ENCODE measurements at regions not wholly inside any gene's neighbourhood (a gene's known extent, or its start where the extent isn't known, plus 50 kb on each side); places are given as distances from the start of the nearest gene placed in this dataset.

DNA sequence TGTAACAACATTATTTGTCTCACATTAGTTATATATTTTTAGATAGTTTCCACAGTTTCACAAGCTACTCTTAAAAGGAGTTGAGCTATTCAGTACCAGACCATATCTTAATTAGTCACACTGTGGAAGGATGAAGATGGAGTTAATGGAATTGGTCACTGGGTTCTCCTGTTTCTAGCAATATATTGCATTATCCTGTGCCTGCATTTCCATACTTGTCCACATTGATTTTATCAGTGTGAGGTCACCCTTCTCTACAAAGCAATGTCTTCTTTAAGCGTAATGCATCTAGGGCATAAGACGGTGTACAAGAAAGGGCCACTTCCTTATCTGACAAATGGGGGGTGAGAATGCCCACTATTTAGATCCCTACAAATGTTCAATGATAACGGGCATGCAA lies 216.8 kb upstream of the TANK start:
- POLR2A ChIA-PET, result no interaction called here
- peaks cover 35% of the 10 kb centered on the region for H3K4me1 Mint-ChIP-seq
- TF ChIP-seq RELA (CRISPR knock-in tag; IDR thresholded peaks at IDR 0.05; ENCODE audit: borderline replicate concordance) (no peak), FOXJ3 (CRISPR knock-in tag; IDR thresholded peaks at IDR 0.05; ENCODE audit: borderline replicate concordance) (no peak), ATF1 (CRISPR knock-in tag; IDR thresholded peaks at IDR 0.05) (no peak), GTF2I (CRISPR knock-in tag; conservative IDR thresholded peaks at IDR 0.05) (no peak), ZNF121 (CRISPR knock-in tag; IDR thresholded peaks at IDR 0.05) (no peak), PRRX2 (CRISPR knock-in tag; IDR thresholded peaks at IDR 0.05) (no peak), RORB (CRISPR knock-in tag; IDR thresholded peaks at IDR 0.05) (no peak)
- TF ChIP-seq, protein P1, sequence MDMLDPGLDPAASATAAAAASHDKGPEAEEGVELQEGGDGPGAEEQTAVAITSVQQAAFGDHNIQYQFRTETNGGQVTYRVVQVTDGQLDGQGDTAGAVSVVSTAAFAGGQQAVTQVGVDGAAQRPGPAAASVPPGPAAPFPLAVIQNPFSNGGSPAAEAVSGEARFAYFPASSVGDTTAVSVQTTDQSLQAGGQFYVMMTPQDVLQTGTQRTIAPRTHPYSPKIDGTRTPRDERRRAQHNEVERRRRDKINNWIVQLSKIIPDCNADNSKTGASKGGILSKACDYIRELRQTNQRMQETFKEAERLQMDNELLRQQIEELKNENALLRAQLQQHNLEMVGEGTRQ (CRISPR knock-in tag; IDR thresholded peaks at IDR 0.05), result no peak
- TF ChIP-seq, protein P2, sequence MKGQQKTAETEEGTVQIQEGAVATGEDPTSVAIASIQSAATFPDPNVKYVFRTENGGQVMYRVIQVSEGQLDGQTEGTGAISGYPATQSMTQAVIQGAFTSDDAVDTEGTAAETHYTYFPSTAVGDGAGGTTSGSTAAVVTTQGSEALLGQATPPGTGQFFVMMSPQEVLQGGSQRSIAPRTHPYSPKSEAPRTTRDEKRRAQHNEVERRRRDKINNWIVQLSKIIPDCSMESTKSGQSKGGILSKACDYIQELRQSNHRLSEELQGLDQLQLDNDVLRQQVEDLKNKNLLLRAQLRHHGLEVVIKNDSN (CRISPR knock-in tag; IDR thresholded peaks at IDR 0.05), result no peak
- TF ChIP-seq, protein P3, sequence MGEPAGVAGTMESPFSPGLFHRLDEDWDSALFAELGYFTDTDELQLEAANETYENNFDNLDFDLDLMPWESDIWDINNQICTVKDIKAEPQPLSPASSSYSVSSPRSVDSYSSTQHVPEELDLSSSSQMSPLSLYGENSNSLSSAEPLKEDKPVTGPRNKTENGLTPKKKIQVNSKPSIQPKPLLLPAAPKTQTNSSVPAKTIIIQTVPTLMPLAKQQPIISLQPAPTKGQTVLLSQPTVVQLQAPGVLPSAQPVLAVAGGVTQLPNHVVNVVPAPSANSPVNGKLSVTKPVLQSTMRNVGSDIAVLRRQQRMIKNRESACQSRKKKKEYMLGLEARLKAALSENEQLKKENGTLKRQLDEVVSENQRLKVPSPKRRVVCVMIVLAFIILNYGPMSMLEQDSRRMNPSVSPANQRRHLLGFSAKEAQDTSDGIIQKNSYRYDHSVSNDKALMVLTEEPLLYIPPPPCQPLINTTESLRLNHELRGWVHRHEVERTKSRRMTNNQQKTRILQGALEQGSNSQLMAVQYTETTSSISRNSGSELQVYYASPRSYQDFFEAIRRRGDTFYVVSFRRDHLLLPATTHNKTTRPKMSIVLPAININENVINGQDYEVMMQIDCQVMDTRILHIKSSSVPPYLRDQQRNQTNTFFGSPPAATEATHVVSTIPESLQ (CRISPR knock-in tag; IDR thresholded peaks at IDR 0.05), result no peak
- H3K9me3 Mint-ChIP-seq, result peaks cover 10% of the 10 kb centered on the region; the same call in 1 of the 2 replicates
- no peaks in the 10 kb centered on the region for H3K36me3 Mint-ChIP-seq
- CTCF ChIA-PET, result interaction anchor here (1.1 kb wide), 1 partner anchor 51 kb away, joined by 4 read pairs; no protein-coding TSS in a partner anchor
- 0 out of 2 replicates have a peak, but pooled peaks cover 2% of the 10 kb centered on the region for H3K27me3 Mint-ChIP-seq (ENCODE audit: low read depth)
- no peak for DNase-seq (ENCODE audit: low spot score)
- H3K27ac Mint-ChIP-seq, result no peak overlapping the region
- no peak overlapping the region for H3K4me3 Mint-ChIP-seq
- no peak for ATAC-seq

DNA sequence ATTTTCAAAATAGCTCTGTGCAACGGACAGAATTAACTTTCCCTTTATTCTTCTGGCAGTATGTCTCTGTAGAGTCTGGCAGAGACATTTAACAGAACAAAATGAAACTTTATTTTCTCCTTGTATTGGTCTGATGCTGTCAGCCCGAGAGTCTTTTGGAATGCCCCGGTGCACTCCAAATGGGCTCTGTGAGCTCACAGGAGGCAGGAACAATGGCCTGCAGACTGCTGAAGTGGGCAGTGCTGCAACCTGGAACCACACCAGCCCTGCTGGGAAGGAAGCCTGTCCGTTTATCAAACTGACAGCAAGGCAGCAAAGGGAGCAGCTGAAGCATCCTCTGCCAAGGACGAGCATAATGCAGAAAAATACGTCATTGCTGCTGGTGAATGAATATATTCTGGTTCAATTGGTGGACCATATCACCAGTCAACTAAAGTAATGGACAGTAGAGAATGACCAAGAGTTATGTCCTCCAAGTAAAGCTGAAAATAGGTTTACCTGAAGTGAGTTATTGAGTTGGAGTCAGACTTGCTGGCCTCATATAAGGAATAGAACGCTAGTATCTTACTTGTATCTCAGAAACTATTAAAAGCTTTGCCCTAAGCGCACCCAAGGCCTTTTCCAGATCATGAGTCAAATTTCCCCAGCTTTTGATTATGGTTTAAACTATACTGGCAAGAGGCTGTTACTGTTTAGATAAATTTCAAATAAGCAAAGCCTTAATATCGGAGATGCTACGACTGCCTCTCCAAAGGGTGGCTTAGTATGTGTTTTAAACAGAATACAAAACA lies 207.6 kb upstream of the TANK start:
- DNase-seq (ENCODE audit: low spot score), result peak; percentile 12
- peak; percentile 46; the same call in 1 of the 2 replicates for ATAC-seq
- Mint-ChIP-seq H3K36me3 (no peaks in the 10 kb centered on the region; the same call in 1 of the 2 replicates), H3K4me1 (no peaks in the 10 kb centered on the region), H3K27ac (no peak overlapping the region), H3K4me3 (no peak overlapping the region), H3K9me3 (0 out of 2 replicates have a peak, but pooled peaks cover 13% of the 10 kb centered on the region), H3K27me3 (ENCODE audit: low read depth) (no peaks in the 10 kb centered on the region)
- POLR2A ChIA-PET, result no interaction called here
- CTCF ChIA-PET, result no interaction called here
- TF ChIP-seq FOXJ3 (CRISPR knock-in tag; IDR thresholded peaks at IDR 0.05; ENCODE audit: borderline replicate concordance) (no peak), CREM (CRISPR knock-in tag; IDR thresholded peaks at IDR 0.05) (no peak), ZNF219 (CRISPR knock-in tag; IDR thresholded peaks at IDR 0.05; ENCODE audit: borderline replicate concordance) (no peak), ZBTB21 (CRISPR knock-in tag; IDR thresholded peaks at IDR 0.05; ENCODE audit: borderline replicate concordance) (no peak), MXD4 (CRISPR knock-in tag; IDR thresholded peaks at IDR 0.05; ENCODE audit: borderline replicate concordance) (no peak), GABPB1 (CRISPR knock-in tag; IDR thresholded peaks at IDR 0.05) (no peak), ZNF317 (CRISPR knock-in tag; IDR thresholded peaks at IDR 0.05; ENCODE audit: borderline replicate concordance, low read depth) (no peak), TEAD1 (CRISPR knock-in tag; IDR thresholded peaks at IDR 0.05) (no peak), GTF2I (CRISPR knock-in tag; conservative IDR thresholded peaks at IDR 0.05) (no peak), SP1 (CRISPR knock-in tag; conservative IDR thresholded peaks at IDR 0.05) (no peak)
- TF ChIP-seq, protein P2 (CRISPR knock-in tag; IDR thresholded peaks at IDR 0.05), result no peak
- TF ChIP-seq, protein P1 (CRISPR knock-in tag; IDR thresholded peaks at IDR 0.05), result no peak
- TF ChIP-seq, protein P4, sequence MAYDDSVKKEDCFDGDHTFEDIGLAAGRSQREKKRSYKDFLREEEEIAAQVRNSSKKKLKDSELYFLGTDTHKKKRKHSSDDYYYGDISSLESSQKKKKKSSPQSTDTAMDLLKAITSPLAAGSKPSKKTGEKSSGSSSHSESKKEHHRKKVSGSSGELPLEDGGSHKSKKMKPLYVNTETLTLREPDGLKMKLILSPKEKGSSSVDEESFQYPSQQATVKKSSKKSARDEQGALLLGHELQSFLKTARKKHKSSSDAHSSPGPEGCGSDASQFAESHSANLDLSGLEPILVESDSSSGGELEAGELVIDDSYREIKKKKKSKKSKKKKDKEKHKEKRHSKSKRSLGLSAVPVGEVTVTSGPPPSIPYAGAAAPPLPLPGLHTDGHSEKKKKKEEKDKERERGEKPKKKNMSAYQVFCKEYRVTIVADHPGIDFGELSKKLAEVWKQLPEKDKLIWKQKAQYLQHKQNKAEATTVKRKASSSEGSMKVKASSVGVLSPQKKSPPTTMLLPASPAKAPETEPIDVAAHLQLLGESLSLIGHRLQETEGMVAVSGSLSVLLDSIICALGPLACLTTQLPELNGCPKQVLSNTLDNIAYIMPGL (CRISPR knock-in tag; IDR thresholded peaks at IDR 0.05), result no peak
- TF ChIP-seq, protein P5, sequence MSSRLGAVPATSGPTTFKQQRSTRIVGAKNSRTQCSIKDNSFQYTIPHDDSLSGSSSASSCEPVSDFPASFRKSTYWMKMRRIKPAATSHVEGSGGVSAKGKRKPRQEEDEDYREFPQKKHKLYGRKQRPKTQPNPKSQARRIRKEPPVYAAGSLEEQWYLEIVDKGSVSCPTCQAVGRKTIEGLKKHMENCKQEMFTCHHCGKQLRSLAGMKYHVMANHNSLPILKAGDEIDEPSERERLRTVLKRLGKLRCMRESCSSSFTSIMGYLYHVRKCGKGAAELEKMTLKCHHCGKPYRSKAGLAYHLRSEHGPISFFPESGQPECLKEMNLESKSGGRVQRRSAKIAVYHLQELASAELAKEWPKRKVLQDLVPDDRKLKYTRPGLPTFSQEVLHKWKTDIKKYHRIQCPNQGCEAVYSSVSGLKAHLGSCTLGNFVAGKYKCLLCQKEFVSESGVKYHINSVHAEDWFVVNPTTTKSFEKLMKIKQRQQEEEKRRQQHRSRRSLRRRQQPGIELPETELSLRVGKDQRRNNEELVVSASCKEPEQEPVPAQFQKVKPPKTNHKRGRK (CRISPR knock-in tag; IDR thresholded peaks at IDR 0.05; ENCODE audit: borderline replicate concordance), result no peak
- TF ChIP-seq, protein P6, sequence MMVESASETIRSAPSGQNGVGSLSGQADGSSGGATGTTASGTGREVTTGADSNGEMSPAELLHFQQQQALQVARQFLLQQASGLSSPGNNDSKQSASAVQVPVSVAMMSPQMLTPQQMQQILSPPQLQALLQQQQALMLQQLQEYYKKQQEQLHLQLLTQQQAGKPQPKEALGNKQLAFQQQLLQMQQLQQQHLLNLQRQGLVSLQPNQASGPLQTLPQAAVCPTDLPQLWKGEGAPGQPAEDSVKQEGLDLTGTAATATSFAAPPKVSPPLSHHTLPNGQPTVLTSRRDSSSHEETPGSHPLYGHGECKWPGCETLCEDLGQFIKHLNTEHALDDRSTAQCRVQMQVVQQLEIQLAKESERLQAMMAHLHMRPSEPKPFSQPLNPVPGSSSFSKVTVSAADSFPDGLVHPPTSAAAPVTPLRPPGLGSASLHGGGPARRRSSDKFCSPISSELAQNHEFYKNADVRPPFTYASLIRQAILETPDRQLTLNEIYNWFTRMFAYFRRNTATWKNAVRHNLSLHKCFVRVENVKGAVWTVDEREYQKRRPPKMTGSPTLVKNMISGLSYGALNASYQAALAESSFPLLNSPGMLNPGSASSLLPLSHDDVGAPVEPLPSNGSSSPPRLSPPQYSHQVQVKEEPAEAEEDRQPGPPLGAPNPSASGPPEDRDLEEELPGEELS (CRISPR knock-in tag; IDR thresholded peaks at IDR 0.05), result no peak
